ENCODE measurements at regions not wholly inside any gene's neighbourhood (a gene's known extent, or its start where the extent isn't known, plus 50 kb on each side); places are given as distances from the start of the nearest gene placed in this dataset.

Small RNA genes lying in the stretch of these regions (small RNA-seq; reads per million reads assigned to genes)
- 0 reads per million in 4 donors for gene AC245505.1
- 0 reads per million in 4 donors for gene TRAJ30
- 0 reads per million in 4 donors for gene TRAJ31
- gene TRAJ32 = 0 reads per million in 4 donors
- gene TRAJ33 = 0 reads per million in 4 donors
- 0 reads per million in 4 donors for gene TRAJ34
- 0 reads per million in 4 donors for gene TRAJ35
- gene TRAJ36 = 0 reads per million in 4 donors
- 0 reads per million in 4 donors for gene TRAJ37
- gene TRAJ38 = 0 reads per million in 4 donors
- gene TRAJ39 = 0 reads per million in 4 donors
- gene TRAJ40 = 0 reads per million in 4 donors
- 0 reads per million in 4 donors for gene TRAJ41
- 0 reads per million in 4 donors for gene TRAJ42
- gene TRAJ43 = 0 reads per million in 4 donors
- gene TRAJ44 = 0 reads per million in 4 donors
- 0 reads per million in 4 donors for gene TRAJ45
- gene TRAJ46 = 0 reads per million in 4 donors
- 0 reads per million in 4 donors for gene TRAJ47
- 0 reads per million in 4 donors for gene TRAJ48
- gene TRAJ49 = 0 reads per million in 4 donors
- 0 reads per million in 4 donors for gene TRAJ50
- gene TRAJ51 = 0 reads per million in 4 donors
- 0 reads per million in 4 donors for gene TRAJ52
- gene TRAJ53 = 0 reads per million in 4 donors
- gene TRAJ54 = 0 reads per million in 4 donors
- gene TRAJ55 = 0 reads per million in 4 donors
- 0 reads per million in 4 donors for gene TRAJ56
- 0 reads per million in 4 donors for gene TRAJ57
- 0 reads per million in 4 donors for gene TRAJ58
- gene TRAJ59 = 0 reads per million in 4 donors
- gene TRAJ60 = 0 reads per million in 4 donors
- 0 reads per million in 4 donors for gene TRAJ61
- gene TRAV15 = 0 reads per million in 4 donors
- 0 reads per million in 4 donors for gene TRDD1
- gene TRDD2 = 0 reads per million in 4 donors
- gene TRDD3 = 0 reads per million in 4 donors
- 0 reads per million in 4 donors for gene TRDJ1
- gene TRDJ2 = 0 reads per million in 4 donors
- gene TRDJ3 = 0 reads per million in 4 donors
- 0 reads per million in 4 donors for gene TRDJ4
- gene TRDV1 = 0 reads per million in 4 donors
